T-cell (primary cell): ENCODE measurements at regions not wholly inside any gene's neighbourhood (a gene's known extent, or its start where the extent isn't known, plus 50 kb on each side); places are given as distances from the start of the nearest gene placed in this dataset.
A peak's percentile ranks its signal among the peaks of the same experiment; 100 is the strongest.

ENCODE experiments used
- ATAC-seq, 4 experiments: fragments of 200-7000 bp in 3 of 4; fragments of 150-1000 bp in 1 of 4; cut with Tn5 transposase; replicated peaks in 1 of 4; 1 replicate in 3 of 4; 2 replicates in 1 of 4; pipeline ENCODE4 v1.10.0; 2021; ENCODE audit warnings: moderate library complexity in 3 of 4, mild to moderate bottlenecking in 2 of 4, moderate number of reproducible peaks in 1 of 4
- CTCF ChIA-PET, 2 donors: fragments of 300-600 bp; sonication (Branson Sonifier 250); formaldehyde crosslinking; loops; one replicate each; lab custom pipeline; 2022; ENCODE audit warnings: antibody characterized with exemption in 2 of 2; lab: Charles Lee
- POLR2A ChIA-PET, 2 donors: fragments of 300-600 bp; sonication (Branson Sonifier 250); formaldehyde crosslinking; loops; one replicate each; lab custom pipeline; 2022; ENCODE audit warnings: antibody characterized with exemption in 2 of 2; lab: Charles Lee
- DNase-seq, 35 experiments: peaks; one replicate each; pipeline versions ENCODE4 v3.0.0 to v3.0.0-alpha.2; 2013 to 2023
- H3K27ac ChIP-seq: one replicate; pipeline ENCODE4 v1.5.1; 2013; ENCODE audit warnings: low read length
- H3K27me3 ChIP-seq, 2 experiments: replicated peaks in 1 of 2; 1 replicate in 1 of 2; 2 replicates in 1 of 2; pipeline versions ENCODE4 v1.6.1 to v1.7.0; 2013; ENCODE audit warnings: low read length in 1 of 2, mixed read lengths in 1 of 2; ENCODE audit not compliant: control insufficient read depth in 2 of 2, insufficient read depth in 2 of 2; ENCODE audit errors: extremely low read depth in 1 of 2
- H3K36me3 ChIP-seq, 2 donors: 1 replicate in 1 of 2; 2 replicates in 1 of 2; pipeline versions ENCODE4 v1.6.1 to v1.7.0; 2013; ENCODE audit warnings: low read length in 1 of 2; ENCODE audit not compliant: control insufficient read depth in 2 of 2, insufficient read depth in 1 of 2; ENCODE audit errors: extremely low read depth in 1 of 2
- H3K4me1 ChIP-seq, 2 experiments: 1 replicate in 1 of 2; 2 replicates in 1 of 2; pipeline versions ENCODE4 v1.6.1 to v1.7.0; 2013; ENCODE audit warnings: low read length in 2 of 2, mixed read lengths in 1 of 2; ENCODE audit not compliant: insufficient read depth in 2 of 2, control insufficient read depth in 1 of 2; ENCODE audit errors: extremely low read depth in 1 of 2
- H3K4me3 ChIP-seq, 2 donors: 1 replicate in 1 of 2; 2 replicates in 1 of 2; pipeline versions ENCODE4 v1.5.1 to v1.7.0; 2013; ENCODE audit warnings: mild to moderate bottlenecking in 2 of 2, low read length in 1 of 2, moderate library complexity in 1 of 2; ENCODE audit not compliant: control insufficient read depth in 1 of 2; ENCODE audit errors: extremely low read depth in 1 of 2
- H3K9me3 ChIP-seq: 2 replicates; pipeline ENCODE4 v1.7.0; 2013
- H3K27ac Mint-ChIP-seq, 2 donors: one replicate each; pipeline ENCODE4 v1.8.0; 2020 to 2021; ENCODE audit warnings: mild to moderate bottlenecking in 2 of 2, mixed read lengths in 2 of 2
- H3K27me3 Mint-ChIP-seq, 2 donors: one replicate each; pipeline ENCODE4 v1.8.0; 2021 to 2022; ENCODE audit warnings: mixed read lengths in 2 of 2
- H3K36me3 Mint-ChIP-seq: one replicate; pipeline ENCODE4 v1.8.0; 2021; ENCODE audit warnings: mixed read lengths
- H3K4me1 Mint-ChIP-seq, 3 donors: one replicate each; pipeline ENCODE4 v1.8.0; 2020 to 2022; ENCODE audit warnings: mixed read lengths in 3 of 3, mild to moderate bottlenecking in 1 of 3
- H3K4me3 Mint-ChIP-seq, 3 donors: one replicate each; pipeline ENCODE4 v1.8.0; 2020 to 2022; ENCODE audit warnings: mild to moderate bottlenecking in 3 of 3, mixed read lengths in 3 of 3, moderate library complexity in 3 of 3
- H3K9me3 Mint-ChIP-seq, 3 donors: one replicate each; pipeline ENCODE4 v1.8.0; 2020 to 2022; ENCODE audit warnings: mixed read lengths in 3 of 3
- WGBS: methylation state at CpG from one replicate; pipeline ENCODE4 v1.1.5; 2013; ENCODE audit warnings: missing lambda C conversion rate; ENCODE audit not compliant: insufficient coverage; 5-methylcytosine and 5-hydroxymethylcytosine counted together

- Histone ChIP-seq H3K4me1 (no peaks in the 10 kb centered on the region), H3K27ac (no peak overlapping the region), H3K9me3 (no peaks in the 10 kb centered on the region), H3K36me3 (no peaks in the 10 kb centered on the region), H3K4me3 (no peak overlapping the region), H3K27me3 (no peaks in the 10 kb centered on the region)
- WGBS, result 60% methylated on average over 1 of the region's 6 CpGs
- H3K27me3 Mint-ChIP-seq, result peaks cover 0 to 3% of the 10 kb centered on the region in 2 donors
- H3K36me3 Mint-ChIP-seq, result no peaks in the 10 kb centered on the region
- no peak overlapping the region for H3K27ac Mint-ChIP-seq
- no peaks in the 10 kb centered on the region for H3K9me3 Mint-ChIP-seq
- H3K4me1 Mint-ChIP-seq, result no peaks in the 10 kb centered on the region
- DNase-seq (no peak), ATAC-seq (no peak)
- H3K4me3 Mint-ChIP-seq, result no peak overlapping the region
- POLR2A ChIA-PET, result no interaction called here
- CTCF ChIA-PET, result no interaction called here
Observed at GRCh38 chr3:158912621-158913020, 110.8 kb downstream of the MFSD1 start.

GRCh38 chr3:158916111-158916510 is 114.3 kb downstream of the MFSD1 start:
- POLR2A ChIA-PET, result no interaction called here
- WGBS, result 92% methylated on average over 4 of the region's 4 CpGs
- DNase-seq (no peak), ATAC-seq (no peak)
- Mint-ChIP-seq H3K36me3 (no peaks in the 10 kb centered on the region), H3K27ac (no peak overlapping the region), H3K4me1 (no peaks in the 10 kb centered on the region), H3K9me3 (no peaks in the 10 kb centered on the region), H3K27me3 (peaks cover 0 to 3% of the 10 kb centered on the region in 2 donors), H3K4me3 (no peak overlapping the region)
- H3K9me3 ChIP-seq, result no peaks in the 10 kb centered on the region
- CTCF ChIA-PET, result no interaction called here
- no peaks in the 10 kb centered on the region for H3K27me3 ChIP-seq
- no peak overlapping the region for H3K4me3 ChIP-seq
- no peaks in the 10 kb centered on the region for H3K4me1 ChIP-seq
- no peaks in the 10 kb centered on the region for H3K36me3 ChIP-seq
- H3K27ac ChIP-seq, result no peak overlapping the region

- no peak overlapping the region for H3K4me3 Mint-ChIP-seq
- H3K27me3 Mint-ChIP-seq, result peaks cover 0 to 2% of the 10 kb centered on the region in 2 donors
- H3K4me3 ChIP-seq, result no peak overlapping the region
- H3K4me1 Mint-ChIP-seq, result no peaks in the 10 kb centered on the region
- H3K36me3 Mint-ChIP-seq, result no peaks in the 10 kb centered on the region
- H3K27ac Mint-ChIP-seq, result no peak overlapping the region
- no peaks in the 10 kb centered on the region for H3K27me3 ChIP-seq
- CTCF ChIA-PET, result no interaction called here
- no peaks in the 10 kb centered on the region for H3K36me3 ChIP-seq
- no peaks in the 10 kb centered on the region for H3K9me3 Mint-ChIP-seq
- 0% methylated on average over 2 of the region's 3 CpGs for WGBS
- H3K9me3 ChIP-seq, result no peaks in the 10 kb centered on the region
- no peak overlapping the region for H3K27ac ChIP-seq
- no peaks in the 10 kb centered on the region for H3K4me1 ChIP-seq
- ATAC-seq (no peak), DNase-seq (peak in 1 of 35 experiments; percentile 1)
- POLR2A ChIA-PET, result no interaction called here
Observed at GRCh38 chr3:158918008-158918407, 116.2 kb downstream of the MFSD1 start.

DNA sequence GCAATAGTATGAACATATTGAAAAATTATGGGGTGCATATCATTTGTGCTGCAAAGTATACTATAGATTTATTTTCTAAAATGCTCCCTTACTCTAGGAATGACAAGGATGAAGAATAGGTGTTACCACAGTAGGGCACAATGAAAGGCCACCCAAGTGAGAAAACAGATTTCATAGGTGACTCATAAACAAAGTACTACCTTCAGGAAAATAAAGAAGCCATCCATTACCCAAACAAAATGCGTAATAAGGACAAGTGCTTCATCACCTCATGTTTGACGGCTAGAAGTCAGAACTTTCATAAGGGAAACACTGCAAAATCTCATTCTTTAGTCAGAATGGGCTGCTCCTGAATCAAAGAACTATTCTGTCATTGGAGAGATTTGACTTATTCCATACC is 116.6 kb downstream of the MFSD1 start:
- no peaks in the 10 kb centered on the region for H3K4me1 Mint-ChIP-seq
- Histone ChIP-seq H3K27ac (no peak overlapping the region), H3K4me3 (no peak overlapping the region), H3K36me3 (no peaks in the 10 kb centered on the region), H3K9me3 (no peaks in the 10 kb centered on the region), H3K27me3 (no peaks in the 10 kb centered on the region), H3K4me1 (no peaks in the 10 kb centered on the region)
- whole genome bisulfite sequencing, result 48% methylated on average over 2 of the region's 2 CpGs
- H3K27ac Mint-ChIP-seq, result no peak overlapping the region
- CTCF ChIA-PET, result no interaction called here
- no peaks in the 10 kb centered on the region for H3K9me3 Mint-ChIP-seq
- H3K4me3 Mint-ChIP-seq, result no peak overlapping the region
- peaks cover 0 to 2% of the 10 kb centered on the region in 2 donors for H3K27me3 Mint-ChIP-seq
- ATAC-seq (no peak), DNase-seq (no peak)
- POLR2A ChIA-PET, result no interaction called here
- H3K36me3 Mint-ChIP-seq, result no peaks in the 10 kb centered on the region

DNA sequence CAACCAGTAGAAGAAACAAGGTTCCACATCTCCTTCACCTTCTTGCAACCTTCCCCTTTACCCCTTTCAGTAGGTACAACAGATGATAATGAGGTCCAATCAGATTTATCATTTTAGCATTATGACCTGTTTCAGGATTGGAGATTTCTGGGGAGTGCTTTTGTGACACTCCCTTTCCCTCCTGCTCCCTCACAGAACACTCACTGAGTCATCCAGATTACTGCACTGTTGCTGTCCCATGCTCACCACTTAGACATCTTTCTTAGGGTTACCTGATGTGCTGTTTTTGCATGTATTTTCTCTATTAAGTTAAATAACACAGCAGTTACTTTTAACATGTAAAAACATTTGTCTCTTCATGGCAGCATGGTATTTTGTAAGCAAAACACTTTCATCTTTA is 118.5 kb downstream of the MFSD1 start:
- no peaks in the 10 kb centered on the region for H3K4me1 ChIP-seq
- CTCF ChIA-PET, result no interaction called here
- H3K27ac Mint-ChIP-seq, result no peak overlapping the region

DNA sequence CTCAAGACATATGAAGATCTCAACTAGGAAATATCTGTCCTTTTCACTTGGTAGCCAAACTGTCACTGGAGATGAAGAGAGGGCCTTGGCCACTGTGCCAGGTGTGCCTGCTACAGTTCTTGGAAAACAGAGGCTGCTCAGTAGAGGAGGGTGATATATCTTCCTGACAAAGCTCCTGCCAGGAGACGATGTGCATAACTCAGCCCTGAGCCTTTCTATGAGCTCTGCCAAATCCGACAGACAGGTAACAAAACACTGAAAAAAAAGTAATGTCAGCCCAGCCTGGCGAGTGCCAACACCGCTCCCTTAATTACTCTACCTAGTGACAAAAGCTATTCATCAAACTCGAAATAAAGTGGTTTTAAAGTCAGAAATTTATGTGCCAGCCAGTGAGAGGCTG is 123.2 kb downstream of the MFSD1 start:
- peaks cover 0 to 3% of the 10 kb centered on the region in 2 donors for H3K27me3 Mint-ChIP-seq
- Histone ChIP-seq H3K4me3 (no peak overlapping the region), H3K27me3 (no peaks in the 10 kb centered on the region), H3K36me3 (no peaks in the 10 kb centered on the region), H3K4me1 (no peaks in the 10 kb centered on the region), H3K9me3 (no peaks in the 10 kb centered on the region), H3K27ac (no peak overlapping the region)
- 100% methylated on average over 1 of the region's 5 CpGs for WGBS
- H3K27ac Mint-ChIP-seq, result no peak overlapping the region
- no peaks in the 10 kb centered on the region for H3K9me3 Mint-ChIP-seq
- DNase-seq (no peak), ATAC-seq (no peak)
- ChIA-PET CTCF (no interaction called here), POLR2A (no interaction called here)
- no peaks in the 10 kb centered on the region for H3K4me1 Mint-ChIP-seq
- H3K36me3 Mint-ChIP-seq, result no peaks in the 10 kb centered on the region
- H3K4me3 Mint-ChIP-seq, result no peak overlapping the region

More for the DNA sequence above, 118.5 kb downstream of the MFSD1 start:
- peaks cover 0 to 2% of the 10 kb centered on the region in 2 donors for H3K27me3 Mint-ChIP-seq
- ATAC-seq (no peak), DNase-seq (no peak)
- POLR2A ChIA-PET, result no interaction called here
- no peaks in the 10 kb centered on the region for H3K9me3 Mint-ChIP-seq
- no peaks in the 10 kb centered on the region for H3K27me3 ChIP-seq
- H3K36me3 ChIP-seq, result no peaks in the 10 kb centered on the region
- no peaks in the 10 kb centered on the region for H3K9me3 ChIP-seq
- H3K36me3 Mint-ChIP-seq, result no peaks in the 10 kb centered on the region
- no peak overlapping the region for H3K4me3 ChIP-seq
- no peak overlapping the region for H3K27ac ChIP-seq
- no peaks in the 10 kb centered on the region for H3K4me1 Mint-ChIP-seq
- no peak overlapping the region for H3K4me3 Mint-ChIP-seq

DNA sequence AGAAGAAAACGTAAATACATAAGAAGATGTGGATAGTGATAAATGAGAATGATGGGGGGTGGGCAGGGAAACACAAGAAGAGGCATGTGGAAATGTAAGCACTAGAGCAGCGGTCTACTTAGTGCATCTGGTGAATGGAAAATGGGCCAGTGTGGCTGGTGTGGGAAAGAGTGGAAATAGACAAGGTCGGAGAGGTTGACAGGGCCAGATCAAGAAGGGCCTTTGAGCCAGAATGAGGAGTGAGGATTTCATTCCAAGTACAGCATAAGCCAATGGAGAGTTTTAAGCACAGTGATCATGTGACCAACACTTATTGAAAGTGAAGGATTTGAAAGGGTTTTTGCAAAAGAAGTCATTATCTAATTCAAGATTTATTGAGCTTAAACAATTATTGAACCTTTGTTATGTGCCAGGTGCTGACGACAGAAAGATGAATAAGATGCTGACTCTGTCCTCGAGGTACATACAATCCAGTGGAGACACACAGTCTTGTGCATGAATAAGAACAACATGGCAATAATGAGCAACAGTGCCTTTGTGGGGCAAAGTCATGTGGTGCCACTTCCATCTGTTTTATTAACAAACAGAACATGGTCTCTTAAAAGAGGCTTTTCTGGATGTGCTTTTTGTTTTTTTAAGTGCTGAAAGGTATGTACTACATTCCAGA is 124.1 kb downstream of the MFSD1 start:
- no peak overlapping the region for H3K4me3 Mint-ChIP-seq
- Histone ChIP-seq H3K4me1 (no peaks in the 10 kb centered on the region), H3K9me3 (no peaks in the 10 kb centered on the region), H3K27ac (no peak overlapping the region), H3K27me3 (no peaks in the 10 kb centered on the region), H3K4me3 (no peak overlapping the region), H3K36me3 (no peaks in the 10 kb centered on the region)
- H3K36me3 Mint-ChIP-seq, result no peaks in the 10 kb centered on the region
- 68% methylated on average over 5 of the region's 5 CpGs for WGBS
- DNase-seq (no peak), ATAC-seq (no peak)
- no peaks in the 10 kb centered on the region for H3K9me3 Mint-ChIP-seq
- ChIA-PET POLR2A (no interaction called here), CTCF (no interaction called here)
- H3K4me1 Mint-ChIP-seq, result no peaks in the 10 kb centered on the region
- H3K27ac Mint-ChIP-seq, result no peak overlapping the region
- peaks cover 0 to 3% of the 10 kb centered on the region in 2 donors for H3K27me3 Mint-ChIP-seq
